NCI-H526 (cell line): ENCODE measurements at regions not wholly inside any gene's neighbourhood (a gene's known extent, or its start where the extent isn't known, plus 50 kb on each side); places are given as distances from the start of the nearest gene placed in this dataset.
"Not testable (repeated sequence)": the region's sequence is repeated elsewhere in the genome, so short reads cannot be mapped to it uniquely, and the experiment has no call there.

Experiments
- DNase-seq, 2 experiments: peaks; one replicate each; lab custom pipeline; 2025; lab: John Stamatoyannopoulos, UW

GRCh38 chr6:113662093-113662665, 195.0 kb upstream of the MARCKS start:
- DNase-seq: no peak

DNA sequence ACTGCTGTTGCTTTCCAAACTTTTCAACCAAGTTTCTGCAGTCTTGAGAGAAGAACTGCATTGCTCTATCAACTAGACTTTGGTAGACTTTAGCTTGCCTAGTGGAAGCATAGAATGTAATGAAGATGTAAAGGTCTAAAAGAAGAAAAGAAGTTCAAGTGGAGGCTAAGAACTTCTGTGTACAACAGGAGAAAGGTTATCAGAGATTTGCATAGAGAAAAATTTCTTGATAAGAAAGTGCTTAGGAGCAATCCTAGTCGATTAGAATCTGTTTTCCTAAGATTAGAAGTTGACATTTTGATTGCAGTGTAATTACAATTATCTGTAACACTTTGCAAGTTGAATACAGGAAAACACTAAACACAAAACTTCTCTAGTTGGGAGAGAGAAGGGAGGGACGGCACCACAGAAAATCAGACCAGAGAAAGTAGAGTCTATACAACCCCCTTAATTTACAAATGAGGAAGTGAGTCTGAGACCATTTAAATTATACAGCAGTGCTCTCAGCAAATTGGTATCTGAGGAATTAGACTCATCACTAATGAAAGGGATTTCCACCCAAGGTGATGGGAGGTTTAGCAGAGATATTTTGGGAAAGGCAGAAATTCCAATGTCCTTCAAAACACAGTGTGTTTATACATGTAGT, 194.3 kb upstream of the MARCKS start:
- DNase-seq: no peak

GRCh38 chr6:113664909-113665308, 192.2 kb upstream of the MARCKS start:
- DNase-seq: no peak

DNA sequence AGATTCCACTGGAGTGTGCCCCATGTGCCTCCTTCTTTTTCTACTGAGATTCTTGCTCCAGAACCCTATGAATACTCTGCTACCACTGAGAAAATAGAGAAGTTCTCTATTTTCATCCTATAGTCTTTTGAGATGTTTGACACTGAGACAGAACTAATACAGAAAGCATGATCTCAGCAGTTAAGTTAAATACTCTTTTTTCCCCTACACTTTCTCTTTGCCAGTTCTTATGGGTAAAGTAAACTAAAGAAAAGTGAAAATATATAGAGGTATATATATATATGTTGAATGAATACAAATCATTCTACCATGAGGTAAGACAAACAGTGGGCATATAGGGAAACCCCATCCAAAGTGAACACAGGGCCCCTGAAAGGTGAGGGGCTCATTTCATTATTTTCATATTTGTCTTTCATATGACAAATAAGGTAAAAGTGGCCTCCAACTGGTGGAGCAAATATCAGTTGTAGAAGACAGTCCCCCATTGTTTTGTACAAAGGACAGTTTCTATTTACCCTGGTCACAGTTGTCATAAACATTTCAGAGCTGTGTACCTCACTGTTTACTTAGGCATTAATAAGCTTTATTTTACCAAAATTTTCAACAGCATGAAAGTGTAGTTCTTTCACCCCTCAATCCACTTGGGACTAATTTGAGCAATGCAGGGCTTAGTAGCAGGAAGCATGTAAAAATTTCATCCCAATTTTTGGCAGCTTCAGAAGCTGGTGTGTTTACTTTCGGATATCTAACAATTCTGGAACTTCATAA, 188.3 kb upstream of the MARCKS start:
- peak; percentile 69 to 77 for DNase-seq

DNA sequence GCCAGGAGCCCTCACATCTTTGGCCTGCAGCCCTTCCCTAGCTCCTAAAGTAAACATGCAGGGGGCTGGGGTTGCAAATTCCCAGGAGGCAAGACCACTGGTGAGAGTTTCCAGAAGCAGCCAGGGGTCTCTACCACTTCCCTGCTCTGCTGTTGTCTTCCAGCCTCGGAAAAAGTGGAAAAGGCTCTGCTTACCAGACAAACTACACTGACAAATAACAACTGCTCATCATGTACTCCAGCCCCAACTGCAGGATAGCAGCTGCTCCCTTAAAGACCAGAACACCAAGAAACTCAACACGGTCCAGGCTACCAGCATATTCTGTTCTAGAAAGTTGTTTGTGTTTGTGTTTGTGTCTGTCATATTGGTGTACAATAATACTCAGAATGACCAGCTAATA, 187.5 kb upstream of the MARCKS start:
- peak; percentile 25 to 46 for DNase-seq

DNA sequence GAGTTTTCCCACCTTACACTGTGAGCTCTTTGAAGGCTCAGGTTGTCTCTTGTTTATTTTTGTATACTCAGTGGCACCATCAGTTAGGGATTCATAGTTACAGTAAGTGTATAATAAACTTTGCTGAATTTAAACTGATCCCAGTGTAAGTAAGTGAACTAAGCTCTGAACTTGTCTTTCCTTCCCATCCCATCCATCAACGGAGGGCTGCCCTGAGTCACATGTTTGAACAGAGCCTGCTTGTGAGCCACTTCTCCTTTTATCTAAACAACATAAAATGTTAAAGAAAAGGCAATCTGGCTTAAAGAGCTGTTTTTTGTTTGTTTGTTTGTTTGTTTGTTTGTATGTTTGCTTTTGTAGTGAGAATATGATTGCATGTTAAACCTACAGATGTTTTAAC, 185.7 kb upstream of the MARCKS start:
- no peak for DNase-seq

DNA sequence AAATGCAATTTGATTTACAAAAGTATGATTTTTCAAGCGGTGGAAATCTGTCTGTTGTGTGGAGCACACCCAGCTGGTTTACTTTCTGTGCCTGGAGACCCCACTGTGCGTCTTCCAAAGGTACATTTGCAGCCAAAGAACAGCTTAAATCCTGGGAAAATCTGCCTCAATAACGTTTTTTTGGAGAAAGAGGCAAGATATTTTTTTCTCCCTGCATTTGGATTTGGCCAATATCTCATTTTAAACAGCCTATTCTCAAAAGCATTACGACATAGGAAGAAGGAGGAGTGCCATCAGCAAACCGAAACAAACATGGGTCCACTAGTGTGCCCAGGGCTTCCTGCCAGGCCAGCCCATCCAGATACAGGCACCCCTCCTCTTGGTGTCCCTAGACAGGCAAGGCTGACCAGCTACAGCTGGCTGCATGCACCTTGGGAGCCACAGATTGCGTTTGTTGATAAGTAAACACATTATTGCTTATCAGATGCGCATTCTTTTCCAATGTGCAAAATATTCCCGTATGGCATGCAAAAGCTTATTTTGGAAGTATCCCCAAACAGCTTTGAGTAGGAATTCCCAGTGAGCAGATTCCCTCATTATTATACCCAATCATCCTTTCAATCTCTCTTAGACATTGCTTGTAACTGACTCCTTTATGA, 184.5 kb upstream of the MARCKS start:
- DNase-seq: peak in 1 of 2 experiments; percentile 61

- DNase-seq: no peak
Measured at GRCh38 chr6:113674075-113674474, 183.1 kb upstream of the MARCKS start.

GRCh38 chr6:113676057-113676456, 181.1 kb upstream of the MARCKS start:
- no peak for DNase-seq

DNA sequence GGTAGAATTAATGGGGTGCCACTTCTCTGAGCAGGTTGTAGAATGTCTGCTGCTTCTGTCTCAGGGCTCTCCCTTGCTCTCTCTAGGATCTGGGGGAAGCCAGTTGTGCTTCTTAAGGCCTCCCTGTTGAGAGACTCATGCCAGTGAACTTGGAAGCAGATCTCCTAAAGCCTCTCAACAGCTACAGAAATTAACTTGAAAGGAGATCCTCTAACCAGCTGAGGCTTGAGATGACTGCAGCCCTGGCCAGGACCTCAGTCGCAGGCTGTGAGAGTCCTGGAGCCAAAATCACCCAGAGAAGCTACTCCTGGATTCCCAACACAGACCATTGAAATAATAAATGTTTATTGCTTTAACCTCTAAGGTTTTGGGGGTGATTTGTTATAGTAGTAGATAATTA, 180.2 kb upstream of the MARCKS start:
- DNase-seq: no peak

- no peak for DNase-seq
Measured at GRCh38 chr6:113679051-113679450, 178.1 kb upstream of the MARCKS start.

DNA sequence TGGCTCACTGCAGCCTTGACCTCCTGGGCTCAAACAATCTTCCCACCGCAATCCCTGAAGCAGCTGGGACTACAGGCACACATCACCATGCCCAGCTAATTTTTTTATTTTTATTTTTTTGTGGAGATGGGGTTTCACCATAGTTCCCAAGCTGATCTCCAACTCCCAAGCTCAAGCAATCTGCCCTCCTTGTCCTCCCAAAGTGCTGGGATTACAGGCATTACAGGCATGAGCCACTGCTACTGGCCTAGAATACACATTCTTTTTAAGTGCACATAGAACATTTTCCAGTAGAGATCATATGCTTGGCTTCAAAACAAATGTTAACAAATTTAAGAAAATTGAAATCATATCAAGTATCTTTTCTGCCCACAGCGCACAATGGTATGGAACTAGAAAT, 176.8 kb upstream of the MARCKS start:
- DNase-seq: no peak

GRCh38 chr6:113683968-113684367, 173.2 kb upstream of the MARCKS start:
- DNase-seq: no peak

- no peak for DNase-seq
Measured at GRCh38 chr6:113684382-113684901, 172.7 kb upstream of the MARCKS start.

- no peak for DNase-seq
Measured at GRCh38 chr6:113686049-113686448, 171.1 kb upstream of the MARCKS start.

DNA sequence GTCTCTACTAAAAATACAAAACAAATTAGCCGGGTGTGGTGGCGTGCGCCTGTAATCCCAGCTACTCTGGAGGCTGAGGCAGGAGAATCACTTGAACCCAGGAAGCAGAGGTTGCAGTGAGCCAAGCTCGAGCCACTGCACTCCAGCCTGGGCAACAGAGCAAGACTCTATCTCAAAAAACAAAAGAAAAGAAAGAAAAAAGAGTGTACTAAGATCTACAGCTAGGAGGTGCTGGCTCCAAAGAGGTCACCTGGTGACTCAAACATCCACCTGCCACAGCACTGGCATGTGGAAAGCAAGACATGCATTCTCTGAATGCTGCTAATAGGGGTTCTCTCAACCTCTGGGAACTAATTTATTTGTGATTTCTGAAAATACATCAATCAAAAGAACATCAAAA, 167.5 kb upstream of the MARCKS start:
- DNase-seq: not testable (repeated sequence)

- no peak for DNase-seq
Measured at GRCh38 chr6:113690281-113691259, 166.6 kb upstream of the MARCKS start.

GRCh38 chr6:113691260-113691656, 165.9 kb upstream of the MARCKS start:
- no peak for DNase-seq

DNA sequence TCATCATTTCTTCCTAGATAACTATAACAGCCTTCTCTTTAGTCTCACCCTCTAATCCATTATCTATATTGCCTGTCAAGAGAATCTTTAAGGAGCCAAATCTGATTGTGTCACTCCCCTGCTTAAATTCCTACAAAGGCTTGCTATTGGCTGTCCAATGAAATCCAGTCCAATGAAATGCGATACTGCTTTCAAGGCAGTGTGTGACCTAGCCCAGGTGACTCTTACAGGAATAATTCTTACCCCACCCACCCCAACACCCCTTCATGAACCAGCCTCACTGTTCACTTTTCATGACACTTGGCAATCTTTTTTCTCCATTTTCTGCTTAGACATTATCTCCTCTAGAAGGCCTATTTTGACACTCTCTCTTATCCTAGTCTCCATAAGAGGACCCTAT, 163.3 kb upstream of the MARCKS start:
- DNase-seq: no peak

DNA sequence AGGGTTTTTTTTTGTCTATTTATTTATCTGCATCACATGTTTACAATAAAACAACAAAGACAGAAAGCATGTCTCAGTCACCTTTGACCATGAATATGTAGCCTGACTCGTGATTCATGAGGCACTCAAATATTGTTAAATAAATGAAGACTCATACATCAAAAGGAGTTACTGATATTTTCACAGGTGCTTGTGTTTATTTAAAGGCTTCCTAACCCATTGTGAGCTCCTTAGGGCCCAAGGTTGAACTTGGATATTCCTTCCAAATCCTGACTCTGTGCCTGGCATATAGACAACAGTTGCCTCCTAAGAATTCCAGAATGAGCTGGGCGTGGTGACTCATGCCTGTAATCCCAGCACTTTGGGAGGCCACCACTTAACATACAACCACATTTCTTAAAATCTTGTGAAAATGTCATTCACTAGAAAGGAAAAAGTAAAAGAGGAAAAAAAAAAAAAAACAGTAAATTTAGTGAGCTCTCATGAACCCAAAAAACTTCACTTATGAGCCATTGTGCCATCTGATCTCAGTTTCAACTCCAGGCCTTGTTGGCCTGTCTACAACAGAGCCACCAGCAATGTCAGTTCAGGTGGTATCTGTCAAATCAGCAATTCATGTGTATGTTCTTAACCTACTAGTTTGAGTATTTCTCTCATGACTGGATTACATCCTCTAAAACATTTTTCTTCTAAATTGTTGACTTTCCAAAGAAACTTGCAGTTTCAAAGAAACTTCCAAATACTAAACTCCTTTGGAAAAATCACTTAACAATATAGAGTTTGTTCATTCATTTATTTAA, 162.7 kb upstream of the MARCKS start:
- no peak for DNase-seq

DNA sequence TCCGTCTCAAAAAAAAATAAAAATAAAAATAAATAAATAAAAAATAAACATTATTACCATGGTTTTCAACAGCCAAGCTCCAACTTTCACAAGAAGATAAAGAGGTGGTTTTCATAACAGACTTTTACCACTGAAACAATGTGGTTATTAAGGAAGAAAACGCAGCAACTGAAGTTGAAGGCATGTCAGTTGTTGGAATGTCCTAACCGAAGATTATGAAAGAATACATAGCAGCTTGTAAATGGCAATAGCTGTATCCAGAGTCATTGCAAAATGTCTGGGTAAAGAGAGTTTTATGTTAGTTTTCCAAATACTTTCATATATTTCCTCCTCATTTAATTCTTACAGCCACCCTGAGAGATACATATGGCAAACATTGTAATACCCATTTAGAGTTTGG, 161.6 kb upstream of the MARCKS start:
- no peak for DNase-seq
